Gastroesophageal sphincter (tissue), 3 donors: ENCODE measurements at regions not wholly inside any gene's neighbourhood (a gene's known extent, or its start where the extent isn't known, plus 50 kb on each side); places are given as distances from the start of the nearest gene placed in this dataset.

ENCODE experiments used
- EP300 ChIP-seq: sonication (generic); formaldehyde crosslinking; IDR thresholded peaks from one replicate; pipeline ENCODE4 v1.6.1; 2017; ENCODE audit warnings: antibody characterized with exemption, mild to moderate bottlenecking
- POLR2A ChIP-seq, 2 donors: fragments of 450-650 bp; IDR thresholded peaks; one replicate each; pipeline ENCODE4 v1.6.1; 2017; ENCODE audit warnings: antibody characterized with exemption in 2 of 2, mild to moderate bottlenecking in 2 of 2, moderate library complexity in 1 of 2
- POLR2AphosphoS5 ChIP-seq: sonication (generic); formaldehyde crosslinking; IDR thresholded peaks from one replicate; pipeline ENCODE4 v1.6.1; 2017; ENCODE audit warnings: antibody characterized with exemption
- TF ChIP-seq, protein P1 (sequence below), 4 experiments: fragments of 200-600 bp in 2 of 4; fragments of 450-650 bp in 2 of 4; sonication (generic) in 1 of 4; IDR thresholded peaks; one replicate each; pipeline ENCODE4 v1.5.1; 2017 to 2019; ENCODE audit warnings: antibody characterized with exemption in 4 of 4, mild to moderate bottlenecking in 2 of 4, moderate library complexity in 2 of 4

- TF ChIP-seq, protein P1, sequence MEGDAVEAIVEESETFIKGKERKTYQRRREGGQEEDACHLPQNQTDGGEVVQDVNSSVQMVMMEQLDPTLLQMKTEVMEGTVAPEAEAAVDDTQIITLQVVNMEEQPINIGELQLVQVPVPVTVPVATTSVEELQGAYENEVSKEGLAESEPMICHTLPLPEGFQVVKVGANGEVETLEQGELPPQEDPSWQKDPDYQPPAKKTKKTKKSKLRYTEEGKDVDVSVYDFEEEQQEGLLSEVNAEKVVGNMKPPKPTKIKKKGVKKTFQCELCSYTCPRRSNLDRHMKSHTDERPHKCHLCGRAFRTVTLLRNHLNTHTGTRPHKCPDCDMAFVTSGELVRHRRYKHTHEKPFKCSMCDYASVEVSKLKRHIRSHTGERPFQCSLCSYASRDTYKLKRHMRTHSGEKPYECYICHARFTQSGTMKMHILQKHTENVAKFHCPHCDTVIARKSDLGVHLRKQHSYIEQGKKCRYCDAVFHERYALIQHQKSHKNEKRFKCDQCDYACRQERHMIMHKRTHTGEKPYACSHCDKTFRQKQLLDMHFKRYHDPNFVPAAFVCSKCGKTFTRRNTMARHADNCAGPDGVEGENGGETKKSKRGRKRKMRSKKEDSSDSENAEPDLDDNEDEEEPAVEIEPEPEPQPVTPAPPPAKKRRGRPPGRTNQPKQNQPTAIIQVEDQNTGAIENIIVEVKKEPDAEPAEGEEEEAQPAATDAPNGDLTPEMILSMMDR (IDR thresholded peaks at IDR 0.05): no peak
- TF ChIP-seq EP300 (no peak), POLR2A (IDR thresholded peaks at IDR 0.05) (no peak), POLR2AphosphoS5 (no peak)
Observed at GRCh38 chr4:59537246-59537886, 1662.8 kb upstream of the ADGRL3 start.
